ENCODE measurements at regions not wholly inside any gene's neighbourhood (a gene's known extent, or its start where the extent isn't known, plus 50 kb on each side); places are given as distances from the start of the nearest gene placed in this dataset.
"Not testable (repeated sequence)": the region's sequence is repeated elsewhere in the genome, so short reads cannot be mapped to it uniquely, and the experiment has no call there.

GRCh38 chr9:41789387-41789786, 339.8 kb downstream of the CNTNAP3B start:
- not testable (repeated sequence) for TF ChIP-seq CTCF, EZH2phosphoT487 (IDR thresholded peaks at IDR 0.05)

All from neural progenitor cell (in vitro differentiated cells).